Astrocyte (in vitro differentiated cells and primary cell): ENCODE measurements at regions not wholly inside any gene's neighbourhood (a gene's known extent, or its start where the extent isn't known, plus 50 kb on each side); places are given as distances from the start of the nearest gene placed in this dataset.

Experiments used
- CTCF ChIP-seq: IDR thresholded peaks from 2 replicates; pipeline ENCODE4 v1.5.1; 2011; ENCODE audit warnings: low read depth, mild to moderate bottlenecking, inconsistent platforms, low read length, moderate library complexity; ENCODE audit not compliant: insufficient read depth
- EZH2 ChIP-seq: IDR thresholded peaks from 2 replicates; pipeline ENCODE4 v1.6.1; 2012; ENCODE audit warnings: mild to moderate bottlenecking, low read length, inconsistent platforms; ENCODE audit not compliant: insufficient read depth

DNA sequence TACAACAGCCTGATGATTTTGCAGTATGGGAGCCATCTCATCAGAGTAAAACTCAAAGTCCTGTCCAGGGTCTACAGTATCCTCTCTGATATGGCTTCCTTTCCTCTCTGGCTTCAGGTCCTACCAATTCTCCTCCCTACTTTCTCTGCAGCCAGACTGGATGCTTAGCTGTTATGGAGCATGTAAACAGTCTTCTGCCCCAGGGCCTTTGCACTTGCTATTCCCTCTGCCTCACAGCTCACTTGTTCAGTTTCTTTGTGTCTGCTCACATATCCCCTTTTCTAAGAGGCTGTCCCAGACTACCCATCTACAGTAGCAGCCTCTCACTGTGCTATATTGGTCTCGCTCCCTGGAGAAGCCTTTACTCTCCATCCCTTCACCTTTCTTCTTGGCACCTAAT is 62.2 kb downstream of the TLNRD1 start:
- TF ChIP-seq CTCF (no peak), EZH2 (no peak)
